Loucy (cell line): ENCODE measurements at regions not wholly inside any gene's neighbourhood (a gene's known extent, or its start where the extent isn't known, plus 50 kb on each side); places are given as distances from the start of the nearest gene placed in this dataset.

ENCODE experiments used
- EZH2phosphoT487 ChIP-seq: fragments of 200-600 bp; IDR thresholded peaks from 2 replicates; pipeline ENCODE4 v1.6.1; 2018; ENCODE audit warnings: antibody characterized with exemption, mild to moderate bottlenecking, moderate library complexity, borderline replicate concordance
- TF ChIP-seq, protein P1 (sequence below): fragments of 200-600 bp; sonication (generic); conservative IDR thresholded peaks from 2 replicates; pipeline ENCODE4 v1.5.1; 2014; ENCODE audit warnings: mild to moderate bottlenecking, antibody characterized with exemption, low read length

GRCh38 chr1:148373192-148373925, 109.7 kb downstream of the PPIAL4G start:
- TF ChIP-seq, protein P1, sequence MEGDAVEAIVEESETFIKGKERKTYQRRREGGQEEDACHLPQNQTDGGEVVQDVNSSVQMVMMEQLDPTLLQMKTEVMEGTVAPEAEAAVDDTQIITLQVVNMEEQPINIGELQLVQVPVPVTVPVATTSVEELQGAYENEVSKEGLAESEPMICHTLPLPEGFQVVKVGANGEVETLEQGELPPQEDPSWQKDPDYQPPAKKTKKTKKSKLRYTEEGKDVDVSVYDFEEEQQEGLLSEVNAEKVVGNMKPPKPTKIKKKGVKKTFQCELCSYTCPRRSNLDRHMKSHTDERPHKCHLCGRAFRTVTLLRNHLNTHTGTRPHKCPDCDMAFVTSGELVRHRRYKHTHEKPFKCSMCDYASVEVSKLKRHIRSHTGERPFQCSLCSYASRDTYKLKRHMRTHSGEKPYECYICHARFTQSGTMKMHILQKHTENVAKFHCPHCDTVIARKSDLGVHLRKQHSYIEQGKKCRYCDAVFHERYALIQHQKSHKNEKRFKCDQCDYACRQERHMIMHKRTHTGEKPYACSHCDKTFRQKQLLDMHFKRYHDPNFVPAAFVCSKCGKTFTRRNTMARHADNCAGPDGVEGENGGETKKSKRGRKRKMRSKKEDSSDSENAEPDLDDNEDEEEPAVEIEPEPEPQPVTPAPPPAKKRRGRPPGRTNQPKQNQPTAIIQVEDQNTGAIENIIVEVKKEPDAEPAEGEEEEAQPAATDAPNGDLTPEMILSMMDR = no peak
- no peak for TF ChIP-seq EZH2phosphoT487
